ENCODE measurements at regions not wholly inside any gene's neighbourhood (a gene's known extent, or its start where the extent isn't known, plus 50 kb on each side); places are given as distances from the start of the nearest gene placed in this dataset.

DNA sequence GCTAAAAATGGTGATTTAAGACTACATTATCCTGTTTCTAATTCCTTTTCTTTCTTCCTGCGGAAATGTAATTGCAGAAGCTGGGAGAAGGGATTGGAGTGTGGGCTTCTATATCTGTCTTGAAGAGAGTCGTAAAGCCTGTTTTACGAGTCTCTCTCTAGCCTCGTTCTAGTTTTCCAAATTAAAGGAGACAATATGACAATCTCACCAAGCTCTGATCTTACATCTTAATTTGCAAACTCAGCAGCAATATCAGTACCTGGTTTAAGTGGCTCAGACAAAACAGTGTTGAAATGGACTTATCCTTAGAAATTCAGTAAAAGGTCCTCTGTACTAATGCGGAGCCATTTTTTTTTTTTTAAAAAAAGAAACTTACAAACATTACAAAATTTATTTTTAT, 349.5 kb upstream of the HAND2 start:
- TF ChIP-seq, protein P1, sequence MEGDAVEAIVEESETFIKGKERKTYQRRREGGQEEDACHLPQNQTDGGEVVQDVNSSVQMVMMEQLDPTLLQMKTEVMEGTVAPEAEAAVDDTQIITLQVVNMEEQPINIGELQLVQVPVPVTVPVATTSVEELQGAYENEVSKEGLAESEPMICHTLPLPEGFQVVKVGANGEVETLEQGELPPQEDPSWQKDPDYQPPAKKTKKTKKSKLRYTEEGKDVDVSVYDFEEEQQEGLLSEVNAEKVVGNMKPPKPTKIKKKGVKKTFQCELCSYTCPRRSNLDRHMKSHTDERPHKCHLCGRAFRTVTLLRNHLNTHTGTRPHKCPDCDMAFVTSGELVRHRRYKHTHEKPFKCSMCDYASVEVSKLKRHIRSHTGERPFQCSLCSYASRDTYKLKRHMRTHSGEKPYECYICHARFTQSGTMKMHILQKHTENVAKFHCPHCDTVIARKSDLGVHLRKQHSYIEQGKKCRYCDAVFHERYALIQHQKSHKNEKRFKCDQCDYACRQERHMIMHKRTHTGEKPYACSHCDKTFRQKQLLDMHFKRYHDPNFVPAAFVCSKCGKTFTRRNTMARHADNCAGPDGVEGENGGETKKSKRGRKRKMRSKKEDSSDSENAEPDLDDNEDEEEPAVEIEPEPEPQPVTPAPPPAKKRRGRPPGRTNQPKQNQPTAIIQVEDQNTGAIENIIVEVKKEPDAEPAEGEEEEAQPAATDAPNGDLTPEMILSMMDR (conservative IDR thresholded peaks at IDR 0.05; ENCODE audit: low read length) = no peak
- no peak for TF ChIP-seq EZH2phosphoT487 (IDR thresholded peaks at IDR 0.05; ENCODE audit: borderline replicate concordance)

Measured in Loucy (cell line).